Stimulated activated CD4-positive, alpha-beta T cell treated with anti-CD3 and anti-CD28 coated beads, Interleukin-12 subunit alpha, Interleukin-12 subunit beta, amount 100 ng/mL, for 4 hours (primary cell): ENCODE measurements at regions not wholly inside any gene's neighbourhood (a gene's known extent, or its start where the extent isn't known, plus 50 kb on each side); places are given as distances from the start of the nearest gene placed in this dataset.

Experiments
- DNase-seq: peaks from one replicate; pipeline ENCODE4 v3.0.0-alpha.2; 2020

DNA sequence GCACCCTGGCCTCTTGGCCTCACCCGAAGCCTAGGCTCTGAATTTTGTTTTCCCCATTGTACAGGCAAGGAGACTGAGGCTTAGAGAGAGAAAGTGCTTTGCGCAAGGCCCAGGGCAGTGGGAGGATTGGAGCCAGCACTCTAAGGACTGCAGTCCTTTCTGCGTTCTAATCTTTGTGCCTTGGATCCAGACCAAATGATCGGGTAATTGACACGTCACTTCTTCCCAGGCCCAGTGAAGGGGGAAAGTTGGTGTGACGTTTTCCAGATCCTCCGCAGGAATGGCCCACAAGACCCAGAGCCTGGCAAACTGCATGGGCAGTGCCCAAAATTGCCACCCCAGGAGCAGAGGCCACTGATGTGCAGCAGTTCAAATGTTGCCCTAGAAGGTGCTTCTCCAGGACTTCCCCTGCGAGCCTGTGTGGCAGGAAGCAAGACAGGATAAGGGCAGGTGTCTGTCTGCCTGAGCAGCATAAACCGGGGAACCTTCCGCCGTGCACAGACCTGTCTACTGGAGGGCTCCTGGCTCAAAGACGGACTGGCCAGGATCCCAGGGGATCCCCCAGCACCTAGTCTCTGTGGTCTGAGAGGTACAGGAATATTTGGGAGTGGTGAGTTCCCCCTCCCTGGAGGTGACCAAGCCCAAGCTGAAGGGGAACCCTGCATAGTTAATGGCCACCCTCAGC, 194.5 kb upstream of the TLE3 start:
- no peak for DNase-seq

DNA sequence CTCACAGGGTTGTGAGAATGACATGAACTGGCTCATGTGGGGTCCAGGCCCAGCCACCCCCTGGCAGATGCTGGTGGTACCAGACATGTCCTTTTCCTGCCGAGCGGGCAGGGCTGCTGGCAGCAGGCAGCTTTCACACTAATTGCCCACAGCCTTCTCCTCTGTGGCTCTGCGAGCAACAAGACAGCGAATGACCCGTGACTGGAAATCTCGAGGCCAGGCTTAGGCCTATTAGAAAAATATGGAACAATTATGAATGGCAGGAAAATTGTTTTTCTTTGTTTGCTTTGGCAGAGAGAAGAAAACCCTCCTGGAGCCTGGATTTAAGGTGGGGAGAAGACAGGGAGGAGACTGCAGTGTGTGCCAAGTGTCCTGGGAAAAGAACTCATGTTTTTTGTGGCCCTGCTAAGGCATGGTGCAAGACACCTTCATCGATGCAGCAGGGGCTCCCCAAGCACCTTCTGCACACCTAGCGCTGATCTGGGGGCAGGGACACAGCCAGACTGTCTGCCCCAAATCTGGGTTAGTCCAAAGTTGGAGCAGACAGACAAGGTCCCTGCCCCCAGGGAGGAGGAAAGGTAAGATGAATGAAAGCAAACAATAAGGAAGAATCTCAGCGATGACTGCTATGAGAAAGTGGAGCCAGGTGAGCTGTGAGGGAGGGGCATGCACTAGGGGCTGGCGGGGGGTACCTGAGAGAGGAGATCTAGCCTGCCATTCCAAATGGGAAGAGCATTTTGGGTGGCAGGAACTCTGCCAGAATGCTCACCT, 193.8 kb upstream of the TLE3 start:
- no peak for DNase-seq

DNA sequence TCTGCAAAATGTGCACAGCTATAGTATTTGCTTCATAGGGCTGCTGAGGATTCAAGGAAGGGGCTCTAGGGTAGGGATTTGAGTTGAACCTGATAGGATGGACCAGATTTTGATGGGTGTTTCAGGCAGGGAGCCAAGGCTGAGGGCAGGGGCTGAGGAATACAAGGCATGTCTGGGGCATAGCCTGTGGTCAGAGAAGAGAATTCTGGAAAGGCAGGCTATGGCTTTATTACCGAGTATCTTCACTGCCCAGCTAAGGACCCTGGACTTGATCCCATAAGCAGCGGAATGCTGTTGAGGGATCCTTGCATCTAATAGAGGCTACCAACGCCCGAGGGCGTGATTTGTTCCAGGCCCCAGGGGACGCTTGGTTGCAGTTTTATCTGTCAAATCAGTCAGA, 193.0 kb upstream of the TLE3 start:
- DNase-seq = no peak

DNA sequence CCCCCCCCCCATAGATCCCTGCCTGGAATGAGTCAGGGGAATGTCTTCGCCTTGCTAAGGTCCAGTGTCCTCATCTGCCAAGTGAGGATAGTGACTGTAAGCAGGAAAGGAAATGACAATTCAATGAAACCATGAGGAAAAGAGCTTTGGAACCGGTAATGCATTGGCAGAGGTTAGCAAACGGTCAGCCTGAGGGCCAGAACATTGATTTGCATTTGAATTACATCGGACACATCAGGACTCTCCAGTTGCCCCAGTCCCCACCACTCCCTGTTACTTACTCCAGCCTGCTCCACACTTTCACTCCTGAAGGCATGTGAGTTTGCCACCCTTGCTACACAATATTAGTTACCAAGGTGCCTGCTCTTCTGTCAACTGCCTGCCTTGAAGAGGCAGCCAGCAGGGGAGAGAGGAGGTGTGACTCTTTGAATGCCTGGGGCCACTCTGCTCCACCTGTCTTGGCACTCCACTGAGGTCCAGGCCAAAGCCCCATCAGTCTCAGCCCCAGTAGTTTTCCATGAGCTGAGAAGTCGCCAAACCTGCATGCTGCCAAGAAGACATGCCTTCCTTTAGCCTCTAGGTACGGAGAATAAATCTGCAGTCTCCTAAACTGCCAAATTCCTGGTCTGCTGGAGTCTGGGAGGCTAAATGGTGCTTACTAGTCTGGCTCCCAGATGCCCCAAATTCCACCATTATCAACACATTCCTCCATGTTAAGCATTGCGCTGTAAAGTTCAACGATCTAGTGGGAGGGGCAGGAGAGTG, 191.7 kb upstream of the TLE3 start:
- DNase-seq = no peak

DNA sequence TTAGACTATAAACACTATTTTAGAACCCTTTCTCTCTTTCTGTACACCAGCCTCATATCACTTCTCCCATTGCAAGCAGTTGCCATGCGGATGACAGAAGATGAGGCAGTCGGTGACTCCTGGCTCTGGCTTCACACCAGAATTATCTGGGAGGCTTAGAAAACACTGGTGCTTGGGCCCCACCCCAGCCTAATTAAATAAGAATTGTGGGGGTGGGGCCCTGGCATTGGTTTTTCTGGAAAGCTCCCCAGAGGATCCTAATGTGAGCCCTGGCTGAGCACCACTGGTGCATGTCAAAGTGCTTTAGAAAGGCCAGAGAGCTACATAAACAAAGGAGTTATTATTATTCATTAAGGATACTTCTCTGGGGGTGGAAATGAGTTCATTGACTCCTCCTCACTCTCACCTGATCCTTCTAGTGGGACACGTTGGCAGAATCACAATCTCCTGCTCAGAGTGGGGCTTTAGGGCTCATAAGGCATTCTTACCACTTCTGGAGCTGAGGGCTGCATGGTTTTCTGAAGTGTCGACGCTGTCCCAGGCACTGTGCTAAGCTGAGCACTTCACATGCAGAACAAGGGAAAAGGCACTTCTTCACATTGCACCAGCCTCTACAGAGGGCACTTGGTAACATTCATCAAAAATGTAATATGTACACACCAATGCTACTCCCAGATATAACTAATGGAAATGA, 188.5 kb upstream of the TLE3 start:
- DNase-seq = no peak

DNA sequence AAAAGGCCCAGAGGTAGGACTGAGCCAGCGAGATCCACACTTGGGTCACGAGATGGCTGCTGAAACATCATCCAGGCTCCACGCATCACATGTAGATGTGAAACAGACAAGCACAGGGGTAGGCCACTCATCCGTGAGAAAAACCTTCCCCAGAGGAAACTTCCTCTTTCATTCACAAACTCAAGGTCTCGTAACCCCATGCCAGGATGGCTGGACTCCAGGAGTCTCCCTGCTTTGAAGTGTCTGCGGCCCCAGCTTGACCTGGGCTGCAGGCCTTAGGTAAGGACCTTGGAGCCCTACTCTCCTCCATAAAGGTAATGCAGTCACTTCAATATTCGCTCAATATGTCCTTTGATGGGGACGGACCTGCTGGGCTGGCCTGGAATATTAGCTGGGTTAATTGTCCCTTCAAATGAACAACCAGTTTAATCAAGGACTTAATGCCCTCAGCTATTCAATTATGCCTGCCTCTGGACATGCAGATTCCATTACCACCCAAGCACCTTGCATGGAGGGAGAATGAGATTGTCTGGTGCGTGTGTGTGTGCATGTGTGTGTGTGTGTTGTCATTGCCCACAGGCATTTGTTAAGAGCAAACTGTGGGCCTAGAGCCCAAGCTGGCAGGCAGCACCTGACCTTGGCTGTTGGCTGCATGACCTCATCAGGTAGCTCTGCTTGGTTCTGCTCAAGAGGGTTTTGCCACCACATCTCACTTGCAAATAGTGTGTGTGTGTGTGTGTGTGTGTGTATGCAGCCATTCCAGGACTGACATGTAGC, 186.9 kb upstream of the TLE3 start:
- no peak for DNase-seq

DNA sequence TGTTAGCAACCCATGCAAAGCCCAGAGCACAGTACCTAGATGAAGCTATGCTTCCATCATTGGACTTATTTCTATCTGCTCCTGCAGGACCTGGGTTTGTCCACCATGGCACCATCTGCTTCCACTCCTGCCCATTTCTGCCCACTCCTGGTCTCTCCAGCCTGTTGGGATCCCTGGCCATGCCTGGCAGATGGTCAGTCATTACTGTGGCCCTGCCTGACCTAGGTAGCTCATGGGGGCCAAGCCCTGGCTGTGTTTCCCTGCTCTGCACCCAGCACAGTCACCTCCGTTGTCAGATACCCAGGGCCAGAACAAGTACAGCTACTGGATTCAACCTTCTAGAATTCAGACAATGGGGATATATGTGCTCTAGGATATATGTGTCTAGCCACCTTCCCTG, 185.8 kb upstream of the TLE3 start:
- DNase-seq = no peak

DNA sequence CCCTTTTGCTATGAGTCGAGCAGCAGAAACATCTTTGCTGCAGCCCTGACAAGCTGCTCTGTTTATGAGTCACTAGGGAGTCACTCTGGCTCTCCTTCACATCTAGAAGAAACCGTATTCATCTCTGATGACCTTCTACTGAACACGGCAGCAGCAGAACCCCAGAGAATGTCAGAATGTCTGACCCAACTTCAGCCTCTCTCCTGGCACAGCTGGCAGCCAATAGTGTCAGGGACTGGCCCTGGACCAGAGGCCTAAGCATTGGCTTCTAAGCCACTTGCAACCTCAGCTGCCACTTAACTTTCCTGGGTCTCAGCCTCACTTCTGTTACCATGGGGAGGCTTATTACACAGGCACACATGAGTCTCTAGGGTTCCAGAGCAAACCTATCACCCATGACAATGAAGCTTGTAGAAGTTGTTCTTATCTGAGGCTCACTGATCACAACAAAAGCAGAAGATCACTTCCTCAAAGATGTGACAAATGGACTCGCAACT, 184.1 kb upstream of the TLE3 start:
- DNase-seq = no peak

DNA sequence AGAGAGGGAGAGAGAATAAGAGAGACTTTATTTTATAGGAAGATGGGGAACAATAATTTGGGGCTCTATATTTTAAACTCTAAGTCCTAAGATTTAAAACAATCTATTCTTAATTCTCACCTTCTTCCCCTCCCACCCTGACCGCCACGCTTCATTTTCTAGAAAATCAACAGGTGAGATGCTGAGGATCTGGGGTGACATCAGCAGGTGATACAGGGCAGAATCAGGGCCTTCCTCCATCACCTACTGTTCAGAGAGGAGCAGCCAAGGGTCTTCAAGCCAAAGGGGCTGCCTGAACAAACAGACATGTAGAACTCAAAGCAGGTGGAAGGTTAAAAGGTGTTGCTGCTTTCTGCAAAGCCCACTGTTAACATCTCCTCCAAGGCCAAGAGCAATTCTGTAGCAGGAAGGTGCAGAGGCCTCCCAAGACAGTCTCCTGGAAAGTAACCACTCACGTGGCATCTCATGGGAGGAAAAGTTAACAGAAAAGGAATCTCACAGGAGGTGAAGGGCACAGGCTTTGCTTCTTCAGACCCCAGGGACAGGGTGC, 183.6 kb upstream of the TLE3 start:
- no peak for DNase-seq

DNA sequence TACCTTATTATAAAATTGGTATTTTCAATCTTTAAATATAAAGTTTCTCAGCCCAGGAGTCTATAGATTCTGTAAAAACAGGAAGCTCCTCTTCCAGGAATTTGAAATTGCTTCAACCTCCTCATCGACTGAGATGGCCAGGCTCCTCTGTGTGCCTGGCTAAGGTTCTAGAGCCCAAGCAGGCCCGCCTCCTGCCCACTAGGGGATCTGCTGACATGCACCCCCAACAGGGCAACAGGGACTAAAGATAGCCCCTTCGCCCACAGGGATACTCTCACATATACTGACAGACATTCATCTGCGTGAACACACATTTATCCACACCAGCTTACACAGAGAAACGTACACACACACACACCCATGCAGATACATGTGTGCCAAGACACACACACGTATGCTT, 183.1 kb upstream of the TLE3 start:
- no peak for DNase-seq

DNA sequence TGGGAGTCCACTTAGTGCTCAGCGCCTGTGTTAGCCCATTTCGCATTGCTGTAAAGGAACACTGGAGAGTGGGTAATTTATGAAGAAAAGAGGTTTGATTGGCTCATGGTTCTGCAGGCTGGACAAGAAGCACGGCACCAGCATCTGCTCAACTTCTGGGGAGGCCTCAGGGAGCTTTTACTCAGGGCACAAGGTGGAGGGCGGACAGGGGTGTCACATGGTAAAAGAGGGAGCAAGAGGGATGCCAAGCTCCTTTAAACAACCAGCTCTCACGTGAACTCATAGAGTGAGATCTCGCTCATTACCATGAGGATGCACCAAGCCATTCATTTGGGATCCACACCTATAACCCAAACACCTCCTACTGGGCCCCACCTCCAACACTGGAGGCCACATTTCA, 181.4 kb upstream of the TLE3 start:
- no peak for DNase-seq

DNA sequence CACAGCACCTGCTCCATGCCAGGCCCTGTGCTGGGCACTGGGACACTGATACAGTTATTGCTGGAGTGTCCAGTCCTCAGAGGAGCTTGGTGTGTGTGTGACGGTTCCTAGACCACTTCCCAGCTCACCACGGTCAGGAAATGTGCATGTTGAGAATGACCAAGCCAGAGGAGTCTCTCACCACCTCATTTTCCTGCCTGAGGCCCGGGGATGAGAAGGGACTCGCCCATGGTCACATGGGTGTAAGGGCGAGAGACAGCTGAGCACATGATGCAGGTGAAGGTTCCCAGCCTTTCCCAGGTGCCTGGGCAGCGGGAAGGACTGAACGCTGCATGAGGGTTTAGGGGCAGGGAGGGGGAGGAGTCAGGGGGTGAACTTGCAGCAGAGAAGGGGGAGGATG, 180.9 kb upstream of the TLE3 start:
- DNase-seq = no peak

DNA sequence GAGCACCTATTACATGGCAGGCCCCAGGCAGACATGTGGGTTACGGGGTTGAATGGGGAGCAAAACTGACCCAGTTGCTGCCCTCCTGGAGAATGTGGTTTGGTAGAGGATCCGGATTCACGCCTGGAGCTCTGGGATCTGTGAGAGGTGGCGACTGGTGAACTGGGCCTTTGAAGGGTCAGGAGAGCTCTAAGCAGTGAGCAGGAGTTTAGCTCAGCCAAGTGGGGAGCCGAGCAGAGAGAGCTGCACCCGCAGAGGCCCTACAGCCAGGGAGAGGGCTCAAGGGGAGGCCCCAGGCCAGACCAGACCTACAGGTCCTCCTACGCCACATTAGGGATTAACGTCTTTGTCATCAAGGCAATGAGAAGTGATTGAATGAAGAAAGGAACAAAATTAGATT, 179.8 kb upstream of the TLE3 start:
- no peak for DNase-seq

DNA sequence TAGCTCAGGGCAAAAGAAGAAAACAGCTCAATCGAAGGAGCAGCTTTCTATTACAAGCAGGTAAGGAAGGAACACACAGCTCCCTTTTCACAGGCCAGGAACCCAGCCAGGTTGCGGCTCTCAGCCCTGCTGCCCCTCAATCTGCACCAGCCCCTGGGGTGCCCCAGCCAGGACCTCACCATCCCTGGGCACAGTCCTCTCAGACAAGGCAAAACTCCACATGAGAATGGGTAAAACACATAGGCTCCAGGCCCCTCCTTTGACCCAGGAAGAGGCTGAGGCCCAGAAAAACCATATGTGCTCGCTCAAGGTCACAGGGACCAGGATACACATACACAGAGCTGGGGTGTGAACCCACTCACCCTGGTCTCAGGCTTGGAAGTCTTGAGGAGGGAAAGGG, 178.7 kb upstream of the TLE3 start:
- no peak for DNase-seq

DNA sequence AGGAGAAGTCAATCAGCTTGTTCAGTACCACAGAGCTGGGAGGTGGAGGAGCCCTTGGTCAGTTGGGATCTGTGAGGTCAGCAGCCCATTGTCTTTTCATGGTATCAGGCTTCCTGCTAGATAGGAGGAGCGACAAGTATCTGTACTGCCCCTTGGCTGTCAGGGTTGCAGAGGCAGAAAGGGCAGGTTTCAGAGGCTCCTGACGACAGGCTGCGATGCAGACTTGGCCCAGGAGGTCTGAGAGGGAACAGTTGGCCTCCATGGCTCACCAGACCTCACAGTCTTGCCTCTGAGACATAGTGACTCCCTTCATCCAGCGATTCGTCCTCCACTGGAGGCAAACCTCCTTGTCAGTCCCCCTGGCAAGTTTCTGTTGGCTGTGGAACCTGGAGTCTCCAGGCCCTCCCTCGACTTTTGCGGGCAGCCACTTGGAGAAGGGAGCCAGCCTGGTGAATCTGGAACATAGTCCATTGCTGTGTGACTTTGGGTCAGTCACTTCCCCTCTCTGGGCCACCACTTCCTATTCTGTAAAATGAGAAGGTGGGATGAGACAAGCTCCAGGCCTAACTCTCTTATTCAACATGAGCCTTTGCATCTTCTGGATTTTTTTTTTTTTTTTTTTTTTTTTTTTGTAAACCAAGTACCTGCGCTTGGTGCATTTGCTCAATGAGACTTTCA, 177.9 kb upstream of the TLE3 start:
- no peak for DNase-seq

DNA sequence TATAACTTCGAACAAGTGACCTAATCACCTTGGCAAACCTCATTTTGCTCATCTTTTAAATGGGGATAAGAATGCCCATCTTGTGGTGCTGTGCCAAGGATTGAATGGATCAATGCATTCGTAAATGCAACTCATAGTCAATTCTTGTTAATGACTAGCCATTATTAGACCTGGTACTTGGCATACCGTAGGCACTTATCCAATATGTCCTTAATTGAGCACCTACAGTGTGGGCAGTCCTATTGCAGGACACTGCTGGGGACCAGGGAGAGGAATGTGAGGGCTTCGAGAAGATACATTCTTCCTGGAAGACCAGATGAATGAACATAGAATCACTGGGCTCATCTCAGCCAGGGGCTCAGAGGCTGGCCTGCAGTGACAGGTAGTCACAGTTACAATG, 177.2 kb upstream of the TLE3 start:
- DNase-seq = no peak

DNA sequence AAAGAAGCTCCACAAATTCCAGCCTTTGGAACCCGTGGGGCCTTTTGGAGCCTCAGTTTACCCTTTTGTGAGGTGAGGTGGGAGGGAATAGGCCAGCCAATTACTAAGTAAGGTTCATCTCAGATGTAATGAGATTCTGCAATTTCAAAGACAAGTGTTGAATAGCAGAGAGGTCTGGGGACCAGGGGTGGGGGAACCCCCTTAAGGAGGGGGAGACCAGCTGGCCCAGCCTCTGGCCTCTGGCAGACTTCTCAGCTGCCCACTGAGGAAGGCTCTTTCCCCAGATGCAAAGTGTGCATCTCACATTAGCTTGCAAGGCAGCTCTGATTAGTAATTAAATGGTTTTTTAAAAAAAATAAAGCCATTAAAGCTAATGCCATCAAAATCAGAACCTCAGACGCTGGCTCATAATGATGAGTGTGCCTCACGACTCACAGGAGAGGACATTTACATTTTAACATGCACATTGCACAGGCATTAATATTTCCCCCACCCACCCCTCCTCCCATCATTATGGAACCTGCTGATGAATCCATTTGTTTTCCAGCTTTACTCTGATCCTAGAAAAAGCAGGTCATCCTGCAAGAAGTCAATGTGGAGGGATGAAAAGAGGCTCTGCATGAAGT, 176.7 kb upstream of the TLE3 start:
- no peak for DNase-seq

DNA sequence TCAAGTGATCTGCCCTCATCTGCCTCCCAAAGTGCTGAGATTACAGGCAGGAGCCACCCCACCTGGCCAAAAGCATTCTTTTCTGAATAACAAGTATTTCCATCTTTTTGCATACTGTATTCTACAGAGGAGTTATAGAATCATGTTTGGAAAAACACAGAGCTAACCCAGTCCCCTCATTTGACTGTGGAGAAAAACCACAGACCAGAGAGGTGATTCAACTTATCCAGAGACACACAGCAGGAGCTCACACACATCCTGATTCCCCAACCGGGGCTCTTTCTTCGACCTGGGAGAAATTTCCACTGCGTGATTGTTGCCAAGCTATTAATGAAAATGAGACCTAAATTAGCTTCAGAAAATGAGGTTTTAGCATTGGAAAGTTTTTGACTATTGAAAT, 176.1 kb upstream of the TLE3 start:
- no peak for DNase-seq

DNA sequence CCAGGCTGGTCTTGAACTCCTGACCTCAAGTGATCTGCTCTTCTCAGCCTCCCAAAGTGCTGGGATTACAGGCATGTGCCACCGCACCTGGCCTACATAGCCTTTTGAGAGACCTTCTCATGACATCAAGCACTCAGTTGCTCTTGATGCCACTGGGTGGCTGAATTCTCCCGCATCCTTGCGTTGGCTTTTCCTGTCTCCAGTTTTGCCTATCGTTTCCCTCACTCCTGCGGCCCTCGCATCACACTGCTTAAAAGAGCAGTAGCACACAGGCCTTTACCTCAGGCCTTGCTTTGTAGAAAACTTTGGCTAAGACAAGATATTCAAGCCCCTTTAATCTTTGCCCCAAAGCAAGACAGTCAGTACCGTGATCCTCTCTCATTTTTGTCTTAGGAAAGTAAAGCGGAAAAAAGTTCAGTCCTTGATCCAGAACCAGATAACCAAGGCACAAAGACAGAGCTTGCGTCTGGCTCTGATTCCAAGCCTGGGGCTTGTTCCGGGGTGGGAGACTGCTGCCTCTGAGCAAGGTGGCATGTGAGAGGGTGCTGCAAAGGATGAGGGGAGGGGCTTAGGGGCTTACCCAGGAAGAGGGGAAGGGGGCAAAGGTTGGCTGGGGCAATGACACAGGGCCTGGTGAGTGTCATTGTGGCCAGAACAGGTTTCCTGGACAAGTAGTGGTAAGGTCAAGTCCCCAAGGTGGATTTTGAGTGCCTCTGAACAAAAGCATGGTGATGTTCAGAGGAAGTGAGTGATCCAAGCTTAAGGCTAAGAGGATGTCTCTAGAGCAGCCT, 175.0 kb upstream of the TLE3 start:
- no peak for DNase-seq

DNA sequence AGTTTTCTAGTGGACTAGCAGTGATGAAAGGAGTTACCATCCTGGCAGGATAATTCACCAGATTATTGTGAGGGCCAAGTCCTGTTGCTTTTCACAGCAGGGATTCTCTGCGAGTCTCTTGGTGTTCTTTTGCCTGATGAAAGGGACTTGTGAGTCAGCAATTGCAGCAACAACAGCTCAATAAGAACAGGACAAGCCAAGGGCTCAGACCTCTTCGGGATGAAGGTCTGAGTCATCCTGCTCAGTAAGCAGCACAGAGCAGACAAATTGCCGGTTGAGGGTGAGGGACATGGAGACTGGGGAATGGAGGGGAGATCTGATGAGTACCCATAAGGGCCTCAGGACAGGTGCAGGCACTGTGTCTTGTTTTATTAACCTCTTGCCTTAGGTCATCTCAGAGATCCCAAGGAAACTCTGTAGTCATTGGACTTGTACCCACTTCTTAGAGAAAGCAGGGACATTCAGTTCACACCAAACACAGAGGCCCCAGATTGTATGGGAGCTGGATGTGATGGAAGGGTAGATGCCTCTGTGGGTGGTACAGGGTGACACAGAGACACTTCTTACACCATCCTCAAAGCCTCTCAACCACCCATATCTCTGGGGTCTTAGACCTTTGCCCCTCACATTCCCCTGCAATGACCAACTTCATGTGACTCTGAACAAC, 173.8 kb upstream of the TLE3 start:
- DNase-seq = no peak
